OCI-LY1 (cell line): ENCODE measurements at regions not wholly inside any gene's neighbourhood (a gene's known extent, or its start where the extent isn't known, plus 50 kb on each side); places are given as distances from the start of the nearest gene placed in this dataset.

Experiments used
- H2AFZ ChIP-seq: fragments of 200-600 bp; sonication (generic), shearing (Covaris generic); 2 replicates; pipeline ENCODE4 v1.6.0; 2014; ENCODE audit warnings: antibody characterized with exemption, mild to moderate bottlenecking, low read length
- H3F3A ChIP-seq: fragments of 200-600 bp; sonication (generic), shearing (Covaris generic); 2 replicates; pipeline ENCODE4 v1.6.0; 2014; ENCODE audit warnings: mild to moderate bottlenecking, antibody characterized with exemption, low read length, moderate library complexity; ENCODE audit not compliant: insufficient read depth
- H3K27ac ChIP-seq: fragments of 200-600 bp; sonication (generic); 2 replicates; pipeline ENCODE4 v1.5.1; 2014; ENCODE audit warnings: low read length, mixed run types, mild to moderate bottlenecking, low read depth; ENCODE audit not compliant: poor library complexity, severe bottlenecking
- H3K27me3 ChIP-seq: fragments of 200-600 bp; sonication (generic); 2 replicates; pipeline ENCODE4 v1.6.0; 2014; ENCODE audit warnings: antibody characterized with exemption, mild to moderate bottlenecking, low read length, moderate library complexity; ENCODE audit not compliant: insufficient read depth
- H3K36me3 ChIP-seq: fragments of 200-600 bp; sonication (generic); 2 replicates; pipeline ENCODE4 v1.6.1; 2014; ENCODE audit warnings: mild to moderate bottlenecking, antibody characterized with exemption, low read length, moderate library complexity, mixed read lengths; ENCODE audit not compliant: insufficient read depth
- H3K4me1 ChIP-seq: fragments of 200-600 bp; sonication (generic); 2 replicates; pipeline ENCODE4 v1.5.1; 2014; ENCODE audit warnings: mild to moderate bottlenecking, low read length, moderate library complexity; ENCODE audit not compliant: insufficient read depth, severe bottlenecking
- H3K4me2 ChIP-seq: fragments of 200-600 bp; sonication (generic), shearing (Covaris generic); 2 replicates; pipeline ENCODE4 v1.6.1; 2014; ENCODE audit warnings: low read length
- H3K4me3 ChIP-seq: fragments of 200-600 bp; sonication (generic); 2 replicates; pipeline ENCODE4 v1.5.1; 2014; ENCODE audit warnings: low read length, low read depth, mild to moderate bottlenecking, mixed read lengths; ENCODE audit not compliant: poor library complexity, severe bottlenecking
- H3K79me2 ChIP-seq: fragments of 200-600 bp; shearing (Covaris generic); 2 replicates; pipeline ENCODE4 v1.6.1; 2016; ENCODE audit warnings: mixed run types, low read length, mixed read lengths; ENCODE audit not compliant: insufficient read depth
- H3K9ac ChIP-seq: fragments of 200-600 bp; sonication (generic), shearing (Covaris generic); 2 replicates; pipeline ENCODE4 v1.6.1; 2014; ENCODE audit warnings: mild to moderate bottlenecking, low read length, mixed read lengths
- H3K9me2 ChIP-seq: fragments of 200-600 bp; sonication (generic), shearing (Covaris generic); 2 replicates; pipeline ENCODE4 v1.6.1; 2014; ENCODE audit warnings: low read depth, mild to moderate bottlenecking, low read length, mixed read lengths
- H3K9me3 ChIP-seq: fragments of 200-600 bp; shearing (Covaris generic); 2 replicates; pipeline ENCODE4 v1.6.1; 2014; ENCODE audit warnings: low read length, mixed read lengths
- H4K20me1 ChIP-seq: fragments of 200-600 bp; sonication (generic), shearing (Covaris generic); 2 replicates; pipeline ENCODE4 v1.6.0; 2016; ENCODE audit warnings: mild to moderate bottlenecking, low read length; ENCODE audit not compliant: insufficient read depth
- CTCF ChIP-seq: fragments of 200-600 bp; sonication (generic), shearing (Covaris generic); IDR thresholded peaks from 2 replicates; pipeline ENCODE4 v1.5.1; 2017; ENCODE audit warnings: mild to moderate bottlenecking, antibody characterized with exemption, low read length, moderate library complexity, mixed read lengths
- EZH2 ChIP-seq: fragments of 200-600 bp; sonication (generic), shearing (Covaris generic); IDR thresholded peaks from 2 replicates; pipeline ENCODE4 v1.8.0; 2017; ENCODE audit warnings: borderline replicate concordance, mixed run types, mild to moderate bottlenecking, antibody characterized with exemption, low read length, moderate library complexity, mixed read lengths

- no peak overlapping the region for H3K9ac ChIP-seq
- H3K9me2 ChIP-seq: peaks cover 5% of the 10 kb centered on the region; the same call in 1 of the 2 replicates
- TF ChIP-seq EZH2 (no peak), CTCF (no peak)
These were observed 754.2 kb upstream of the ID2 start for GRCh38 chr2:7927691-7928090.

GRCh38 chr2:7929281-7929680, 752.6 kb upstream of the ID2 start:
- TF ChIP-seq EZH2: no peak

More at GRCh38 chr2:7927691-7928090, 754.2 kb upstream of the ID2 start:
- no peaks in the 10 kb centered on the region for H3K9me3 ChIP-seq
- no peak overlapping the region for H3K27ac ChIP-seq
- H4K20me1 ChIP-seq: no peaks in the 10 kb centered on the region
- H3K79me2 ChIP-seq: no peaks in the 10 kb centered on the region
- no peak overlapping the region for H3K4me2 ChIP-seq
- no peak overlapping the region for H3K4me3 ChIP-seq
- no peaks in the 10 kb centered on the region for H3K4me1 ChIP-seq
- no peak overlapping the region for H2AFZ ChIP-seq
- no peaks in the 10 kb centered on the region for H3F3A ChIP-seq
- H3K27me3 ChIP-seq: 0 out of 2 replicates have a peak, but pooled peaks cover 4% of the 10 kb centered on the region
- H3K36me3 ChIP-seq: no peaks in the 10 kb centered on the region

GRCh38 chr2:7930800-7931635, 750.8 kb upstream of the ID2 start:
- Histone ChIP-seq H4K20me1 (no peaks in the 10 kb centered on the region), H3K27ac (no peak overlapping the region), H3K9me3 (no peaks in the 10 kb centered on the region), H3K9me2 (peaks cover 5% of the 10 kb centered on the region; the same call in 1 of the 2 replicates), H3K36me3 (no peaks in the 10 kb centered on the region), H3K9ac (no peak overlapping the region), H3K27me3 (peaks cover 4% of the 10 kb centered on the region; the same call in 1 of the 2 replicates), H3K4me2 (no peak overlapping the region), H3K4me3 (no peak overlapping the region), H3F3A (no peaks in the 10 kb centered on the region), H3K79me2 (no peaks in the 10 kb centered on the region), H3K4me1 (no peaks in the 10 kb centered on the region), H2AFZ (no peak overlapping the region)
- TF ChIP-seq EZH2 (no peak), CTCF (no peak)

More at GRCh38 chr2:7929281-7929680, 752.6 kb upstream of the ID2 start:
- Histone ChIP-seq H3K27ac (no peak overlapping the region), H3K9ac (no peak overlapping the region), H3K36me3 (no peaks in the 10 kb centered on the region), H3F3A (no peaks in the 10 kb centered on the region), H4K20me1 (no peaks in the 10 kb centered on the region), H2AFZ (no peak overlapping the region), H3K79me2 (no peaks in the 10 kb centered on the region), H3K9me3 (no peaks in the 10 kb centered on the region), H3K4me3 (no peak overlapping the region), H3K4me2 (no peak overlapping the region), H3K9me2 (peaks cover 5% of the 10 kb centered on the region; the same call in 1 of the 2 replicates), H3K27me3 (peaks cover 4% of the 10 kb centered on the region; the same call in 1 of the 2 replicates), H3K4me1 (no peaks in the 10 kb centered on the region)
